Tibial artery (tissue), 4 donors: ENCODE measurements at regions not wholly inside any gene's neighbourhood (a gene's known extent, or its start where the extent isn't known, plus 50 kb on each side); places are given as distances from the start of the nearest gene placed in this dataset.
"Not testable (repeated sequence)": the region's sequence is repeated elsewhere in the genome, so short reads cannot be mapped to it uniquely, and the experiment has no call there.

Source experiments
- DNase-seq, 2 donors: peaks; one replicate each; pipeline ENCODE4 v3.0.0-alpha.2; 2019
- H3K27ac ChIP-seq, 2 donors: fragments of 200-600 bp; sonication (generic) in 1 of 2; 1 replicate in 1 of 2; 2 replicates in 1 of 2; pipeline ENCODE4 v1.5.1; 2018 to 2019; ENCODE audit warnings: mild to moderate bottlenecking in 1 of 2
- H3K27me3 ChIP-seq, 2 donors: fragments of 200-600 bp; sonication (generic) in 1 of 2; one replicate each; pipeline versions ENCODE4 v1.5.1 to v1.6.0; 2016 to 2019
- H3K36me3 ChIP-seq, 3 donors: fragments of 200-600 bp; sonication (generic) in 2 of 3; one replicate each; pipeline ENCODE4 v1.5.1; 2016 to 2019; ENCODE audit warnings: mild to moderate bottlenecking in 2 of 3
- H3K4me1 ChIP-seq, 4 donors: fragments of 200-600 bp; sonication (generic) in 2 of 4; 1 replicate in 3 of 4; 2 replicates in 1 of 4; pipeline ENCODE4 v1.5.1; 2016 to 2019
- H3K4me3 ChIP-seq, 2 donors: fragments of 200-600 bp; sonication (generic) in 1 of 2; 1 replicate in 1 of 2; 2 replicates in 1 of 2; pipeline ENCODE4 v1.5.1; 2018 to 2019; ENCODE audit warnings: mild to moderate bottlenecking in 2 of 2
- H3K9me3 ChIP-seq, 3 donors: fragments of 200-600 bp; sonication (generic) in 1 of 3; one replicate each; pipeline ENCODE4 v1.5.1; 2016 to 2019
- CTCF ChIP-seq, 2 experiments: fragments of 200-600 bp in 1 of 2; fragments of 450-650 bp in 1 of 2; IDR thresholded peaks; one replicate each; pipeline ENCODE4 v1.5.1; 2017 to 2019; ENCODE audit warnings: antibody characterized with exemption in 2 of 2, mild to moderate bottlenecking in 1 of 2, moderate library complexity in 1 of 2
- intact Hi-C: fragments of 100-400 bp; cut with DNase I; formaldehyde crosslinking; loops from one replicate; pipeline ENCODE4 v1.15.0; 2023; ENCODE audit warnings: low total_unique reads

- intact Hi-C loops: no loop called here
- no peak for DNase-seq
Observed at GRCh38 chr6:27049863-27050781, 197.4 kb upstream of the PRSS16 start.

GRCh38 chr6:27052082-27052730 is 195.3 kb upstream of the PRSS16 start:
- H3K27me3 ChIP-seq, H3K36me3 ChIP-seq, H3K27ac ChIP-seq, H3K9me3 ChIP-seq, DNase-seq, intact Hi-C loops, H3K4me1 ChIP-seq, H3K4me3 ChIP-seq: not testable (repeated sequence)

More at GRCh38 chr6:27049863-27050781, 197.4 kb upstream of the PRSS16 start:
- no peaks in the 10 kb centered on the region for H3K4me1 ChIP-seq
- no peaks in the 10 kb centered on the region for H3K9me3 ChIP-seq
- no peak overlapping the region for H3K27ac ChIP-seq
- TF ChIP-seq CTCF (IDR thresholded peaks at IDR 0.05): no peak
- H3K4me3 ChIP-seq: no peak overlapping the region
- peaks cover 0 to 3% of the 10 kb centered on the region in 2 donors for H3K27me3 ChIP-seq
- no peaks in the 10 kb centered on the region for H3K36me3 ChIP-seq

- Histone ChIP-seq H3K27ac (no peak overlapping the region), H3K36me3 (no peaks in the 10 kb centered on the region), H3K9me3 (no peaks in the 10 kb centered on the region), H3K4me1 (no peaks in the 10 kb centered on the region), H3K27me3 (no peaks in the 10 kb centered on the region), H3K4me3 (no peak overlapping the region)
- no peak for TF ChIP-seq CTCF (IDR thresholded peaks at IDR 0.05)
- DNase-seq: no peak
- intact Hi-C loops: no loop called here
Observed at GRCh38 chr6:27052731-27053082, 194.8 kb upstream of the PRSS16 start.

- TF ChIP-seq CTCF (IDR thresholded peaks at IDR 0.05): no peak
- intact Hi-C loops: no loop called here
- H3K27ac ChIP-seq: no peak overlapping the region
- no peaks in the 10 kb centered on the region for H3K4me1 ChIP-seq
- DNase-seq: no peak
- no peaks in the 10 kb centered on the region for H3K27me3 ChIP-seq
- H3K36me3 ChIP-seq: no peaks in the 10 kb centered on the region
- H3K4me3 ChIP-seq: no peak overlapping the region
- no peaks in the 10 kb centered on the region for H3K9me3 ChIP-seq
Observed at GRCh38 chr6:27053738-27054137, 193.8 kb upstream of the PRSS16 start.

- Histone ChIP-seq H3K9me3 (no peaks in the 10 kb centered on the region), H3K27me3 (no peaks in the 10 kb centered on the region), H3K4me1 (no peaks in the 10 kb centered on the region), H3K4me3 (no peak overlapping the region), H3K36me3 (no peaks in the 10 kb centered on the region), H3K27ac (no peak overlapping the region)
- no peak for TF ChIP-seq CTCF (IDR thresholded peaks at IDR 0.05)
- intact Hi-C loops: no loop called here
- DNase-seq: no peak
Observed at GRCh38 chr6:27056615-27057014, 190.9 kb upstream of the PRSS16 start.
